Psoas muscle (tissue), 7 donors: ENCODE measurements at regions not wholly inside any gene's neighbourhood (a gene's known extent, or its start where the extent isn't known, plus 50 kb on each side); places are given as distances from the start of the nearest gene placed in this dataset.

Source experiments
- ATAC-seq, 4 donors: fragments of 200-7000 bp; cut with Tn5 transposase; one replicate each; pipeline ENCODE4 v1.9.1; 2020; ENCODE audit warnings: moderate library complexity in 3 of 4, mild to moderate bottlenecking in 2 of 4
- DNase-seq, 2 donors: peaks; one replicate each; pipeline ENCODE4 v3.0.0-alpha.2; 2020
- H3K27ac ChIP-seq: fragments of 200-600 bp; one replicate; pipeline ENCODE4 v1.8.0; 2022
- H3K27me3 ChIP-seq, 3 donors: fragments of 200-600 bp in 1 of 3; one replicate each; pipeline versions ENCODE4 v1.6.1 to v1.8.0; 2013 to 2022; ENCODE audit warnings: low read length in 2 of 3, mild to moderate bottlenecking in 2 of 3, moderate library complexity in 1 of 3; ENCODE audit not compliant: insufficient read depth in 3 of 3
- H3K36me3 ChIP-seq, 2 donors: fragments of 200-600 bp in 1 of 2; one replicate each; pipeline versions ENCODE4 v1.6.1 to v1.8.0; 2013 to 2022; ENCODE audit warnings: low read depth in 1 of 2, mild to moderate bottlenecking in 1 of 2, moderate library complexity in 1 of 2; ENCODE audit not compliant: insufficient read depth in 1 of 2
- H3K4me1 ChIP-seq: fragments of 200-600 bp; one replicate; pipeline ENCODE4 v1.8.0; 2022
- H3K4me3 ChIP-seq: fragments of 200-600 bp; one replicate; pipeline ENCODE4 v1.8.0; 2022; ENCODE audit warnings: mild to moderate bottlenecking
- H3K9me3 ChIP-seq: fragments of 200-600 bp; one replicate; pipeline ENCODE4 v1.8.0; 2022
- WGBS, 3 donors: extraction: QIAGEN DNeasy Blood & Tissue Kit; methylation state at CpG; one replicate each; pipeline versions ENCODE4 v1.1.6 to v1.1.7; 2013; 5-methylcytosine and 5-hydroxymethylcytosine counted together
- intact Hi-C, 2 donors: fragments of 100-400 bp; cut with DNase I; formaldehyde crosslinking; loops; one replicate each; pipeline versions ENCODE4 v1.11.0 to v1.14.2; 2022
- TF ChIP-seq, protein P1 (sequence below): fragments of 200-600 bp; IDR thresholded peaks from one replicate; pipeline ENCODE4 v1.8.0; 2022; ENCODE audit warnings: antibody characterized with exemption
- donor health status: healthy with polysubstance abuse.
- donor health status: DM: no; HTN: no; CAD: no; lungs with moderate emphysema.
- donor health status: Bipolar disorder and iron deficiency.
- donor health status: healthy.
- donor health status: DM: yes; HTN: yes; CAD: no.
- donor health status: DM: no; HTN: no; CAD: no.
- donor health status: DM: yes; HTN: yes; CAD: no.

DNA sequence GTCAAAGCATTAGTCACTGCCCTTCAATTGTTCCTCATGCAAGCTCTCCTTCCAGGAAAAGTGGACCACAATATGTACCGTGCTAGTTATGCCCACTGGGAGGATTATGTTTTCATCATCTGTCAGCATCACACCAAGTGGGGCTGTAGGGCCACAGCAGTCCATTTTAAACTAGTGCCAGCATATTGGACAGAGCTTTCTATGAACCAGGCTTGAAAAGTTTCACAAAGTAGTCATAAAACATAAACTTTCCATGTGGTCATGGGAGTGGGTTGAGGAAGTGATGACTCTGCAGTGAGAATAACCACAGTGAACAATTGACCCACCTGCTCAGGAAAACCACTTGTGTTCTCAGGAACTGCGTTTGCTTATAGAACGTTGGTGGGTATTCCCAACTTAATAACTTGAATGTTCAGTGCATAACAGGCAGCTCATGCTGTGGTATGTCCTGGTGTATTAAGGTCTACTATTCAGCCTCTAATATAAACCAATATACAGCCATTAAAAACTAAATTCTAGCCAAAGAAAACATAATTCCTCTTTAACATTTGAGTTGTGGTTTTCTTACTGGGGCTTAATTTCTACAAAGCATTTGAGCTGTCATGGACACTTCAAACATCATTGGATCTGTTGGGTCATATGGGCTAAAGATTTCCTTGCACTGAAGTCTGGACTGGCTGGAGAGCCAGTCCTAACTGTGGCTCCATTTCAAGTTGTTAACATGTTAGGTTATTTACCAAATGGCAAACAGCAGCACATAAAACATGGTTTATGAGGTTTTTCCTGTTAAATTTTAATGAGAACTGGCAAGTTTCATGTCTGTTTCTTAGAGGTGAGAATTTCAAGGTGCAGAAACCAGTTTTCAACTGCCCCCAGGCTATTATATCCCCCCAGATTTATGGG is 274.1 kb downstream of the OTOL1 start:
- Histone ChIP-seq H3K9me3 (no peaks in the 10 kb centered on the region), H3K4me1 (no peaks in the 10 kb centered on the region), H3K27ac (no peak overlapping the region), H3K36me3 (no peaks in the 10 kb centered on the region), H3K4me3 (no peak overlapping the region), H3K27me3 (no peaks in the 10 kb centered on the region)
- WGBS, 3 donors, result 30 to 42% (median 35%) methylated on average over 3 of the region's 3 CpGs
- TF ChIP-seq, protein P1, sequence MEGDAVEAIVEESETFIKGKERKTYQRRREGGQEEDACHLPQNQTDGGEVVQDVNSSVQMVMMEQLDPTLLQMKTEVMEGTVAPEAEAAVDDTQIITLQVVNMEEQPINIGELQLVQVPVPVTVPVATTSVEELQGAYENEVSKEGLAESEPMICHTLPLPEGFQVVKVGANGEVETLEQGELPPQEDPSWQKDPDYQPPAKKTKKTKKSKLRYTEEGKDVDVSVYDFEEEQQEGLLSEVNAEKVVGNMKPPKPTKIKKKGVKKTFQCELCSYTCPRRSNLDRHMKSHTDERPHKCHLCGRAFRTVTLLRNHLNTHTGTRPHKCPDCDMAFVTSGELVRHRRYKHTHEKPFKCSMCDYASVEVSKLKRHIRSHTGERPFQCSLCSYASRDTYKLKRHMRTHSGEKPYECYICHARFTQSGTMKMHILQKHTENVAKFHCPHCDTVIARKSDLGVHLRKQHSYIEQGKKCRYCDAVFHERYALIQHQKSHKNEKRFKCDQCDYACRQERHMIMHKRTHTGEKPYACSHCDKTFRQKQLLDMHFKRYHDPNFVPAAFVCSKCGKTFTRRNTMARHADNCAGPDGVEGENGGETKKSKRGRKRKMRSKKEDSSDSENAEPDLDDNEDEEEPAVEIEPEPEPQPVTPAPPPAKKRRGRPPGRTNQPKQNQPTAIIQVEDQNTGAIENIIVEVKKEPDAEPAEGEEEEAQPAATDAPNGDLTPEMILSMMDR, result no peak
- DNase-seq, result no peak
- no peak for ATAC-seq
- intact Hi-C loops, result no loop called here

GRCh38 chr3:161781381-161781780 is 284.8 kb downstream of the OTOL1 start:
- Histone ChIP-seq H3K4me3 (no peak overlapping the region), H3K27ac (no peak overlapping the region), H3K27me3 (no peaks in the 10 kb centered on the region), H3K36me3 (no peaks in the 10 kb centered on the region), H3K9me3 (no peaks in the 10 kb centered on the region), H3K4me1 (no peaks in the 10 kb centered on the region)
- DNase-seq, result no peak
- intact Hi-C loops, result no loop called here
- WGBS, 3 donors, result 63 to 68% (median 67%) methylated on average over 1 of the region's 1 CpG
- TF ChIP-seq, protein P1, result no peak
- no peak for ATAC-seq

DNA sequence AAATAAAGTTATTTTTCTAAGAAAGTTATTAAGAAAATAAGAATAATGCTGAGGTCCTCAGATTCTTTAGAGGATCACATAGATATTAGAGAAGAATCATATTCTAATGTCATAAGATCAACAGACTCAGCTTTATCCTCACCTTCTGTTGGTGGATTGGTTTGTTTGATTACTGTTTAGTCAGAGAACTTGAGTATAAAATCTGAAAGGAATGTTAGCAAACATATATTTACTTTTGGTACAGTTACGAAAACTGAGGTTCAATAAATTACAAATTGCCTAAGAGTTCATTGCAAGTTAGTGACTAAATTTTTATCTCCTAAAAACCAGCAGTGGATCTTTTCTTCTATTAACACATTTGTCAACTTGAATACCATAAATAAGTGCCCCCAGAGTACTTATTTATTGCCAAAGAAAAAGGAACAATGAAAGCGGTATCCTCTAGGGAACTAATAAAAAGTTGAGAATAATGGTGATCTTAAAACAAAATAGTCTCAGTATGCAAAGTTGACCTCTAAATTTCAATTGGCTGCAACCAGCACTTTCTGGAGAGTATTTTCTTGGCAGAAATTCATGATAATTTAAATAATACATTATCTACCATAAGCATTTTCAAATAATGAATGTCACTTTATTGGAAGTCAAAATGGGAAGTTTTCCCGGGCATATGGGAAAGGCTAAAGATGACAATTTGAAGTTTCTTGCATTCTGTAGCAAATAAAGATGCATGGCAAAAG is 296.8 kb downstream of the OTOL1 start:
- no peaks in the 10 kb centered on the region for H3K36me3 ChIP-seq
- intact Hi-C loops, result no loop called here
- no peaks in the 10 kb centered on the region for H3K9me3 ChIP-seq
- H3K4me1 ChIP-seq, result no peaks in the 10 kb centered on the region
- TF ChIP-seq, protein P1, result no peak
- H3K27me3 ChIP-seq, result no peaks in the 10 kb centered on the region
- H3K27ac ChIP-seq, result no peak overlapping the region
- no peak overlapping the region for H3K4me3 ChIP-seq
- WGBS, 3 donors, result 86 to 89% (median 88%) methylated on average over 3 of the region's 3 CpGs
- no peak for ATAC-seq
- DNase-seq, result no peak

- H3K4me3 ChIP-seq, result no peak overlapping the region
- intact Hi-C loops, result no loop called here
- TF ChIP-seq, protein P1, result no peak
- H3K4me1 ChIP-seq, result no peaks in the 10 kb centered on the region
- no peak for ATAC-seq
- DNase-seq, result no peak
- no peaks in the 10 kb centered on the region for H3K27me3 ChIP-seq
- 84 to 91% (median 91%) methylated on average over 4 of the region's 4 CpGs for WGBS, 3 donors
- H3K36me3 ChIP-seq, result no peaks in the 10 kb centered on the region
- H3K27ac ChIP-seq, result no peak overlapping the region
- H3K9me3 ChIP-seq, result no peaks in the 10 kb centered on the region
These were observed 297.9 kb downstream of the OTOL1 start for GRCh38 chr3:161794551-161794950.
